HCT116 (cell line): ENCODE measurements at regions not wholly inside any gene's neighbourhood (a gene's known extent, or its start where the extent isn't known, plus 50 kb on each side); places are given as distances from the start of the nearest gene placed in this dataset.

Experiments used
- ATAC-seq: fragments of 200-7000 bp; cut with Tn5 transposase; 2 replicates; pipeline ENCODE4 v1.9.1; 2020; ENCODE audit warnings: mild to moderate bottlenecking, moderate library complexity
- BruUV-seq: library from RNA; stranded (reverse); fragments of 400-500 nt; replicated peaks from 2 replicates; lab custom pipeline; 2021; lab: Mats Ljungman, UMichigan
- CTCF ChIA-PET: fragments of 300-600 bp; sonication (Branson Sonifier 250); formaldehyde crosslinking; loops from one replicate; lab custom pipeline; 2021; ENCODE audit warnings: antibody characterized with exemption; lab: Charles Lee
- POLR2A ChIA-PET: fragments of 300-600, 350-600 bp; sonication (Branson Sonifier 250); formaldehyde crosslinking; loops from one replicate; lab custom pipeline; 2021; ENCODE audit warnings: antibody characterized with exemption; lab: Charles Lee
- RAD21 ChIA-PET, 2 experiments: fragments of 300-600 bp; sonication (Branson Sonifier 250); formaldehyde crosslinking; loops; one replicate each; lab custom pipeline; 2023; ENCODE audit warnings: low total read pairs in 2 of 2; ENCODE audit not compliant: uncharacterized antibody in 2 of 2, unreplicated experiment in 2 of 2, low non-redundant PET in 1 of 2; lab: Charles Lee
- DNase-seq: peaks from one replicate; pipeline ENCODE4 v3.0.0-alpha.2; 2010; ENCODE audit warnings: low read depth, low spot score
- H2AFZ ChIP-seq: fragments of 200-600 bp; shearing (Covaris generic), sonication (generic); 2 replicates; pipeline ENCODE4 v1.6.1; 2017; ENCODE audit warnings: low read depth, mixed run types, mixed read lengths, antibody characterized with exemption, low read length; ENCODE audit not compliant: poor library complexity, severe bottlenecking
- H3K27ac ChIP-seq: 2 replicates; pipeline ENCODE4 v1.5.1; 2012; ENCODE audit warnings: low read depth, low read length
- H3K27me3 ChIP-seq: fragments of 200-600 bp; sonication (generic); 2 replicates; pipeline ENCODE4 v1.6.1; 2016; ENCODE audit warnings: mixed run types, low read length, mixed read lengths; ENCODE audit not compliant: insufficient read depth
- H3K36me3 ChIP-seq, 2 experiments: fragments of 200-500 bp in 1 of 2; fragments of 200-600 bp in 1 of 2; sonication (Bioruptor generic) in 1 of 2; sonication (generic) in 1 of 2; 2 replicates each; pipeline versions ENCODE4 v1.5.1 to v1.6.1; 2014 to 2016; ENCODE audit warnings: low read length in 2 of 2, inconsistent platforms in 1 of 2, mixed read lengths in 1 of 2, mixed run types in 1 of 2; ENCODE audit not compliant: insufficient read depth in 2 of 2, control insufficient read depth in 1 of 2
- H3K4me1 ChIP-seq, 2 experiments: fragments of 200-600 bp in 1 of 2; sonication (generic) in 1 of 2; 2 replicates each; pipeline versions ENCODE4 v1.5.1 to v1.6.1; 2012 to 2017; ENCODE audit warnings: low read length in 2 of 2, inconsistent platforms in 1 of 2, mild to moderate bottlenecking in 1 of 2, mixed read lengths in 1 of 2, mixed run types in 1 of 2, moderate library complexity in 1 of 2; ENCODE audit not compliant: insufficient read depth in 2 of 2, control insufficient read depth in 1 of 2
- H3K4me2 ChIP-seq: fragments of 200-600 bp; sonication (generic); 2 replicates; pipeline ENCODE4 v1.6.1; 2017; ENCODE audit warnings: mixed run types, low read length, mixed read lengths
- H3K4me3 ChIP-seq, 2 experiments: fragments of 200-600 bp in 1 of 2; sonication (generic) in 1 of 2; replicated peaks in 1 of 2; 2 replicates each; pipeline ENCODE4 v1.5.1; 2011 to 2016; ENCODE audit warnings: low read length in 2 of 2, control low read depth in 1 of 2, low read depth in 1 of 2, mild to moderate bottlenecking in 1 of 2, mixed read lengths in 1 of 2, mixed run types in 1 of 2
- H3K79me2 ChIP-seq: fragments of 200-600 bp; sonication (generic); 2 replicates; pipeline ENCODE4 v1.6.1; 2017; ENCODE audit warnings: mild to moderate bottlenecking, mixed run types, low read length, moderate library complexity, mixed read lengths; ENCODE audit not compliant: insufficient read depth
- H3K9ac ChIP-seq: fragments of 200-600 bp; sonication (generic); 2 replicates; pipeline ENCODE4 v1.6.1; 2016; ENCODE audit warnings: low read length, mixed read lengths
- H3K9me2 ChIP-seq: fragments of 200-600 bp; sonication (generic), shearing (Covaris generic); 2 replicates; pipeline ENCODE4 v1.6.1; 2017; ENCODE audit warnings: mixed run types, mild to moderate bottlenecking, moderate library complexity; ENCODE audit not compliant: insufficient read depth
- H3K9me3 ChIP-seq, 2 experiments: fragments of 200-500 bp in 1 of 2; fragments of 200-600 bp in 1 of 2; sonication (Bioruptor generic) in 1 of 2; sonication (generic) in 1 of 2; 2 replicates each; pipeline ENCODE4 v1.6.1; 2014 to 2017; ENCODE audit warnings: low read length in 2 of 2, mixed read lengths in 2 of 2, inconsistent platforms in 1 of 2, low read depth in 1 of 2, mild to moderate bottlenecking in 1 of 2, mixed run types in 1 of 2, moderate library complexity in 1 of 2; ENCODE audit not compliant: control insufficient read depth in 1 of 2, insufficient read depth in 1 of 2
- H4K20me1 ChIP-seq: fragments of 200-600 bp; sonication (generic), shearing (Covaris generic); 2 replicates; pipeline ENCODE4 v1.6.1; 2017; ENCODE audit warnings: mixed run types, mild to moderate bottlenecking, moderate library complexity; ENCODE audit not compliant: insufficient read depth
- EZH2 ChIP-seq: fragments of 200-600 bp; sonication (generic); IDR thresholded peaks from 2 replicates; pipeline ENCODE4 v1.6.1; 2017; ENCODE audit warnings: antibody characterized with exemption, mixed run types
- MAX ChIP-seq: IDR thresholded peaks from 2 replicates; pipeline ENCODE4 v1.6.1; 2012
- POLR2A ChIP-seq: IDR thresholded peaks from 2 replicates; pipeline ENCODE4 v1.7.0; 2011; ENCODE audit warnings: borderline replicate concordance; ENCODE audit not compliant: insufficient read depth, insufficient read length; ENCODE audit errors: extremely low read depth
- SP1 ChIP-seq: IDR thresholded peaks from 2 replicates; pipeline ENCODE4 v1.6.1; 2012; ENCODE audit warnings: low read depth
- ZBTB33 ChIP-seq: IDR thresholded peaks from 2 replicates; pipeline ENCODE4 v1.6.1; 2011; ENCODE audit warnings: mild to moderate bottlenecking, low read length, moderate library complexity; ENCODE audit not compliant: insufficient replicate concordance; ENCODE audit errors: extremely low read depth
- intact Hi-C: fragments of 100-400 bp; cut with micrococcal nuclease; formaldehyde crosslinking; loops from 2 replicates; pipeline ENCODE4 v1.10.0; 2022

GRCh38 chr10:4434105-4434504, 391.9 kb upstream of the AKR1E2 start:
- no peak for ATAC-seq
- POLR2A ChIA-PET = no interaction called here

More at GRCh38 chr10:4434105-4434504, 391.9 kb upstream of the AKR1E2 start:
- no peaks in the 10 kb centered on the region for H4K20me1 ChIP-seq
- no peak overlapping the region for H3K9ac ChIP-seq
- no peak for DNase-seq
- no peak overlapping the region for H3K27ac ChIP-seq
- H3K27me3 ChIP-seq = no peaks in the 10 kb centered on the region
- no peaks in the 10 kb centered on the region for H3K9me3 ChIP-seq
- TF ChIP-seq EZH2 (no peak), SP1 (no peak), ZBTB33 (no peak), POLR2A (no peak), MAX (no peak)
- TF ChIP-seq, all 23 proteins: peak for 0
- H2AFZ ChIP-seq = no peak overlapping the region
- no peaks in the 10 kb centered on the region for H3K36me3 ChIP-seq
- no TSS peak for BruUV-seq
- no peak overlapping the region for H3K4me2 ChIP-seq
- ChIA-PET RAD21 (no interaction called here), CTCF (no interaction called here)
- H3K4me1 ChIP-seq = peaks cover 5 to 15% of the 10 kb centered on the region in 2 experiments; a peak in 3 of 4 replicates
- intact Hi-C loops = no loop called here
- no peak overlapping the region for H3K4me3 ChIP-seq
- H3K79me2 ChIP-seq = no peaks in the 10 kb centered on the region
- no peaks in the 10 kb centered on the region for H3K9me2 ChIP-seq
